ENCODE measurements at regions not wholly inside any gene's neighbourhood (a gene's known extent, or its start where the extent isn't known, plus 50 kb on each side); places are given as distances from the start of the nearest gene placed in this dataset.

DNA sequence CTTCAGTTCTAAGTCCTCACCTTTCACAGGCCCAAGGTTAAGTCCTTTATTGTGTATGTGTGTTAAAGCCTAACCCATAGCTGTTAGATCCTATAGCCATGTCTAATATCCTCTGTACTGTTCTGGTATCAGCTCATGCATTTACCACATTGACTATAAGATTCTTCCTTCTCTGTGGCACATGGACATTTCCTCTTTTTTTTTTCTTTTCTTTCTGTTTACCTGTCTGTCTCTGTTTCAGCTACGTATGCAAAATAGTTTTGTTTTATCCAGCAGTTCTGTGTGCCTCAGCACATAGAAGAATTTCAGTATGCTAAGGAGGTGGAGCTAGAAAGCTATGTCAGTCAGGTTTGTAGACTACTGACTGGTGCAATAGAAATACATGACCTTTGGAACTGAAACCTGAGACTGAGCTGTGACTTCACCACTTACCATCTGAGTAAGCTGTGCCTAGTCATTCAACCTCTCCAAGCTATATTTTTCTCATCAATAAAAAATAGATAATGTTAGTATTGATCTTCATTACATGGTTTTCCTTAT is 155.6 kb upstream of the VLDLR start:
- TF ChIP-seq POLR2AphosphoS5 (IDR thresholded peaks at IDR 0.05) (peak in 1 of 3 donors; percentile 44), POLR2A (IDR thresholded peaks at IDR 0.05) (no peak)
- TF ChIP-seq, protein P1, sequence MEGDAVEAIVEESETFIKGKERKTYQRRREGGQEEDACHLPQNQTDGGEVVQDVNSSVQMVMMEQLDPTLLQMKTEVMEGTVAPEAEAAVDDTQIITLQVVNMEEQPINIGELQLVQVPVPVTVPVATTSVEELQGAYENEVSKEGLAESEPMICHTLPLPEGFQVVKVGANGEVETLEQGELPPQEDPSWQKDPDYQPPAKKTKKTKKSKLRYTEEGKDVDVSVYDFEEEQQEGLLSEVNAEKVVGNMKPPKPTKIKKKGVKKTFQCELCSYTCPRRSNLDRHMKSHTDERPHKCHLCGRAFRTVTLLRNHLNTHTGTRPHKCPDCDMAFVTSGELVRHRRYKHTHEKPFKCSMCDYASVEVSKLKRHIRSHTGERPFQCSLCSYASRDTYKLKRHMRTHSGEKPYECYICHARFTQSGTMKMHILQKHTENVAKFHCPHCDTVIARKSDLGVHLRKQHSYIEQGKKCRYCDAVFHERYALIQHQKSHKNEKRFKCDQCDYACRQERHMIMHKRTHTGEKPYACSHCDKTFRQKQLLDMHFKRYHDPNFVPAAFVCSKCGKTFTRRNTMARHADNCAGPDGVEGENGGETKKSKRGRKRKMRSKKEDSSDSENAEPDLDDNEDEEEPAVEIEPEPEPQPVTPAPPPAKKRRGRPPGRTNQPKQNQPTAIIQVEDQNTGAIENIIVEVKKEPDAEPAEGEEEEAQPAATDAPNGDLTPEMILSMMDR (IDR thresholded peaks at IDR 0.05) = no peak

Data from transverse colon (tissue), 4 donors.